WTC11 (cell line): ENCODE measurements at regions not wholly inside any gene's neighbourhood (a gene's known extent, or its start where the extent isn't known, plus 50 kb on each side); places are given as distances from the start of the nearest gene placed in this dataset.

Experiments
- ATAC-seq: fragments of 200-7000 bp; cut with Tn5 transposase; 2 replicates; pipeline ENCODE4 v1.10.0; 2021; ENCODE audit warnings: mild to moderate bottlenecking, moderate library complexity
- CTCF ChIA-PET: fragments of 300-600 bp; sonication (Branson Sonifier 250); formaldehyde crosslinking; loops from one replicate; lab custom pipeline; 2021; ENCODE audit warnings: antibody characterized with exemption; lab: Charles Lee
- POLR2A ChIA-PET: fragments of 350-600 bp; sonication (Branson Sonifier 250); formaldehyde crosslinking; loops from one replicate; lab custom pipeline; 2021; ENCODE audit warnings: antibody characterized with exemption; lab: Charles Lee
- DNase-seq: peaks from one replicate; pipeline ENCODE4 v3.0.0; 2021; ENCODE audit warnings: low spot score
- H3K27ac Mint-ChIP-seq: 2 replicates; pipeline ENCODE4 v1.8.0; 2021; ENCODE audit warnings: mixed read lengths
- H3K27me3 Mint-ChIP-seq: 2 replicates; pipeline ENCODE4 v1.8.0; 2021; ENCODE audit warnings: low read depth, mild to moderate bottlenecking, moderate library complexity, mixed read lengths
- H3K36me3 Mint-ChIP-seq: 2 replicates; pipeline ENCODE4 v1.8.0; 2021; ENCODE audit warnings: mixed read lengths
- H3K4me1 Mint-ChIP-seq: 2 replicates; pipeline ENCODE4 v1.8.0; 2022; ENCODE audit warnings: mixed read lengths
- H3K4me3 Mint-ChIP-seq: 2 replicates; pipeline ENCODE4 v1.8.0; 2021; ENCODE audit warnings: mild to moderate bottlenecking, moderate library complexity, mixed read lengths
- H3K9me3 Mint-ChIP-seq: 2 replicates; pipeline ENCODE4 v1.8.0; 2021; ENCODE audit warnings: mixed read lengths
- AR ChIP-seq: fragments of 250-450 bp; sonication (Bioruptor Pico); IDR thresholded peaks from 2 replicates; pipeline ENCODE4 v1.9.0; 2021; ENCODE audit warnings: mild to moderate bottlenecking
- ATF2 ChIP-seq: sonication (generic); formaldehyde crosslinking; IDR thresholded peaks from 2 replicates; pipeline ENCODE4 v1.8.1; 2022; ENCODE audit warnings: low read depth, missing genetic modification reagents, borderline replicate concordance
- ATF3 ChIP-seq: sonication (generic); formaldehyde crosslinking; conservative IDR thresholded peaks from 2 replicates; pipeline ENCODE4 v1.8.1; 2022; ENCODE audit warnings: mild to moderate bottlenecking, missing genetic modification reagents
- CBFB ChIP-seq: sonication (generic); formaldehyde crosslinking; IDR thresholded peaks from 2 replicates; pipeline ENCODE4 v1.8.1; 2022; ENCODE audit warnings: mild to moderate bottlenecking, low read depth, missing genetic modification reagents
- ELF4 ChIP-seq: sonication (generic); formaldehyde crosslinking; IDR thresholded peaks from 2 replicates; pipeline ENCODE4 v1.8.1; 2022; ENCODE audit warnings: low read depth, mild to moderate bottlenecking, moderate library complexity, missing genetic modification reagents
- FOXJ3 ChIP-seq: sonication (generic); formaldehyde crosslinking; IDR thresholded peaks from 2 replicates; pipeline ENCODE4 v1.9.0; 2021; ENCODE audit warnings: missing genetic modification reagents, mild to moderate bottlenecking, borderline replicate concordance
- GABPB1 ChIP-seq: sonication (generic); formaldehyde crosslinking; IDR thresholded peaks from 2 replicates; pipeline ENCODE4 v1.8.1; 2023; ENCODE audit warnings: mild to moderate bottlenecking, missing genetic modification reagents
- GRHL2 ChIP-seq: fragments of 250-450 bp; sonication (Bioruptor Pico); IDR thresholded peaks from 2 replicates; pipeline ENCODE4 v1.8.0; 2022; ENCODE audit warnings: mild to moderate bottlenecking, moderate library complexity; ENCODE audit not compliant: insufficient replicate concordance, severe bottlenecking
- GTF2I ChIP-seq: fragments of 250-450 bp; sonication (Bioruptor Pico); conservative IDR thresholded peaks from 2 replicates; pipeline ENCODE4 v1.4.0; 2021; ENCODE audit warnings: mild to moderate bottlenecking
- JAZF1 ChIP-seq: fragments of 250-450 bp; sonication (Bioruptor Pico); IDR thresholded peaks from 2 replicates; pipeline ENCODE4 v1.9.0; 2021; ENCODE audit warnings: moderate library complexity, mild to moderate bottlenecking, inconsistent platforms
- MAX ChIP-seq: sonication (generic); formaldehyde crosslinking; IDR thresholded peaks from 2 replicates; pipeline ENCODE4 v1.8.0; 2022; ENCODE audit warnings: mild to moderate bottlenecking, missing genetic modification reagents
- PRDM15 ChIP-seq: sonication (generic); formaldehyde crosslinking; IDR thresholded peaks from 2 replicates; pipeline ENCODE4 v1.8.0; 2022; ENCODE audit warnings: missing genetic modification reagents
- SMAD4 ChIP-seq: sonication (generic); formaldehyde crosslinking; IDR thresholded peaks from 2 replicates; pipeline ENCODE4 v1.8.0; 2022; ENCODE audit warnings: mild to moderate bottlenecking, missing genetic modification reagents
- TEAD1 ChIP-seq: sonication (generic); formaldehyde crosslinking; IDR thresholded peaks from 2 replicates; pipeline ENCODE4 v1.8.0; 2022; ENCODE audit warnings: mild to moderate bottlenecking, missing genetic modification reagents
- ZBTB43 ChIP-seq: sonication (generic); formaldehyde crosslinking; IDR thresholded peaks from 2 replicates; pipeline ENCODE4 v1.8.1; 2023; ENCODE audit warnings: mild to moderate bottlenecking, missing genetic modification reagents
- ZNF219 ChIP-seq: sonication (generic); formaldehyde crosslinking; IDR thresholded peaks from 2 replicates; pipeline ENCODE4 v1.8.0; 2023; ENCODE audit warnings: missing genetic modification reagents, mild to moderate bottlenecking, borderline replicate concordance
- ZNF263 ChIP-seq: sonication (generic); formaldehyde crosslinking; IDR thresholded peaks from 2 replicates; pipeline ENCODE4 v1.8.1; 2022; ENCODE audit warnings: low read depth, mild to moderate bottlenecking, moderate library complexity, missing genetic modification reagents
- ZNF317 ChIP-seq: sonication (generic); formaldehyde crosslinking; IDR thresholded peaks from 2 replicates; pipeline ENCODE4 v1.8.1; 2023; ENCODE audit warnings: low read depth, mild to moderate bottlenecking, moderate library complexity, missing genetic modification reagents, borderline replicate concordance
- ZNF671 ChIP-seq: fragments of 250-450 bp; sonication (Bioruptor Pico); IDR thresholded peaks from 2 replicates; pipeline ENCODE4 v1.8.0; 2021; ENCODE audit warnings: mild to moderate bottlenecking

- TF ChIP-seq PRDM15 (CRISPR knock-in tag) = no peak
These were observed 124.6 kb upstream of the NRBF2 start (continued) for GRCh38 chr10:63008491-63008890.

GRCh38 chr10:63007112-63007511, 126.0 kb upstream of the NRBF2 start:
- H3K27ac Mint-ChIP-seq = 0 out of 2 replicates have a peak overlapping the region, but pooled peaks have one; percentile 22

GRCh38 chr10:63005246-63005645, 127.9 kb upstream of the NRBF2 start:
- H3K4me1 Mint-ChIP-seq = 0 out of 2 replicates have a peak, but pooled peaks cover 4% of the 10 kb centered on the region
- H3K4me3 Mint-ChIP-seq = no peak overlapping the region
- no peaks in the 10 kb centered on the region for H3K9me3 Mint-ChIP-seq
- no peaks in the 10 kb centered on the region for H3K27me3 Mint-ChIP-seq
- ChIA-PET CTCF (no interaction called here), POLR2A (no interaction called here)
- DNase-seq = no peak
- no peaks in the 10 kb centered on the region for H3K36me3 Mint-ChIP-seq
- H3K27ac Mint-ChIP-seq = no peak overlapping the region
- no peak for ATAC-seq
- no peak for TF ChIP-seq AR (CRISPR knock-in tag)
- no peak for TF ChIP-seq ZNF317
- no peak for TF ChIP-seq MAX (CRISPR knock-in tag)
- TF ChIP-seq ATF2 (CRISPR knock-in tag) = no peak
- no peak for TF ChIP-seq PRDM15 (CRISPR knock-in tag)
- no peak for TF ChIP-seq ZBTB43 (CRISPR knock-in tag)
- TF ChIP-seq ELF4 = no peak
- no peak for TF ChIP-seq GTF2I (CRISPR knock-in tag)
- TF ChIP-seq CBFB = no peak
- no peak for TF ChIP-seq TEAD1 (CRISPR knock-in tag)
- no peak for TF ChIP-seq SMAD4 (CRISPR knock-in tag)
- no peak for TF ChIP-seq JAZF1 (CRISPR knock-in tag)
- no peak for TF ChIP-seq GABPB1 (CRISPR knock-in tag)
- no peak for TF ChIP-seq ZNF671 (CRISPR knock-in tag)
- no peak for TF ChIP-seq ZNF263 (CRISPR knock-in tag)
- no peak for TF ChIP-seq GRHL2
- TF ChIP-seq FOXJ3 (CRISPR knock-in tag) = no peak
- no peak for TF ChIP-seq ZNF219

More at GRCh38 chr10:63007112-63007511, 126.0 kb upstream of the NRBF2 start:
- Mint-ChIP-seq H3K9me3 (no peaks in the 10 kb centered on the region), H3K36me3 (no peaks in the 10 kb centered on the region), H3K4me1 (0 out of 2 replicates have a peak, but pooled peaks cover 4% of the 10 kb centered on the region), H3K27me3 (no peaks in the 10 kb centered on the region), H3K4me3 (no peak overlapping the region)
- ChIA-PET POLR2A (no interaction called here), CTCF (interaction anchor here (0.6 to 1.4 kb wide), 3 partner anchors 10 to 117 kb away, joined by 3 to 6 read pairs (median 4); no protein-coding TSS in a partner anchor)
- TF ChIP-seq GRHL2 (no peak), ATF3 (CRISPR knock-in tag) (no peak)
- ATAC-seq (no peak), DNase-seq (no peak)
